Epithelial cell of prostate (primary cell): ENCODE measurements at regions not wholly inside any gene's neighbourhood (a gene's known extent, or its start where the extent isn't known, plus 50 kb on each side); places are given as distances from the start of the nearest gene placed in this dataset.

ENCODE experiments used
- DNase-seq: peaks from one replicate; pipeline ENCODE4 v3.0.0-alpha.2; 2011; ENCODE audit warnings: low read depth, low spot score
- H3K27ac ChIP-seq: fragments of 450-650 bp; 2 replicates; pipeline ENCODE4 v1.5.1; 2017; ENCODE audit warnings: mild to moderate bottlenecking

GRCh38 chr4:81625422-81626417, 154.0 kb upstream of the RASGEF1B start:
- H3K27ac ChIP-seq, result no peak overlapping the region
- DNase-seq, result no peak

DNA sequence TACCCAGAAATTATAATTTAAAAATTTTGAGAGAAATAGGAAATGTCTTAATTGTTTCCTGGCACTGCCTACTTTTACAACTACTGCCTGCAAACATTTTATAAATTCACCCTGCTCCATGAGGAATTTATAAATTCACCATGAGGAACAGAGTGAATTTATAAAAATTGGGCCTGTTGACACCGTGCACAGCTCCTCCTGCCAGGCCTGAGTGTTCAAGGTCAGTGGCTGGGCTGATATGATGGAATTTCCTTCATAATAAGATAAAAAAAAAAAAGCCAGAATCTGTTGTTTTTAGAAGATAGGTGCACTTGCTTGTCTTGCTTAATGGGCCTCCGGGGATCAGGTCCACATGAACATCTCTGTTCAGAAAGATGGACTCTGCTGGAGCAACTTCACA, 151.7 kb upstream of the RASGEF1B start:
- H3K27ac ChIP-seq, result no peak overlapping the region
- DNase-seq, result no peak

GRCh38 chr4:81622474-81623184, 150.9 kb upstream of the RASGEF1B start:
- no peak for DNase-seq
- no peak overlapping the region for H3K27ac ChIP-seq

GRCh38 chr4:81622028-81622427, 150.3 kb upstream of the RASGEF1B start:
- H3K27ac ChIP-seq, result no peak overlapping the region
- no peak for DNase-seq

DNA sequence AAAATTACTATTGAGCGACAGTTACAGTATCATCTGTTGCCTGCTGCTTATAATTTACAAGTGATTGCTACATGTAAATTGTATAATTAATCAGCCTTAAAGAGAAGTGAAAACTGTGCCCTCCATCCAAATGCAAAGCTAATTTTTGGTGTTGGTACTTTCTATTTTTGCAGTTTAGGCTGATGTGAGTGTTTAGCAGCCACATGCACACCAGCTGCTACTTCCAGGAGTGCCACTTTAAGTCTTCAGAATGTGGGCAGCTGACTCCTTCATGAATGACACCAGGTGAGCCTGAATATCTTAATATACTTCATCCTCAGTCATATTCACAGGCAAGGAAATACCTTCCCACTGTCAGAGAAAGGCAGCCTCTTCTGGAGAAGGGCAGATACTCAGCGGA, 149.8 kb upstream of the RASGEF1B start:
- no peak overlapping the region for H3K27ac ChIP-seq
- no peak for DNase-seq

GRCh38 chr4:81620442-81620841, 148.7 kb upstream of the RASGEF1B start:
- H3K27ac ChIP-seq, result peak overlapping the region; percentile 81
- DNase-seq, result peak; percentile 45

DNA sequence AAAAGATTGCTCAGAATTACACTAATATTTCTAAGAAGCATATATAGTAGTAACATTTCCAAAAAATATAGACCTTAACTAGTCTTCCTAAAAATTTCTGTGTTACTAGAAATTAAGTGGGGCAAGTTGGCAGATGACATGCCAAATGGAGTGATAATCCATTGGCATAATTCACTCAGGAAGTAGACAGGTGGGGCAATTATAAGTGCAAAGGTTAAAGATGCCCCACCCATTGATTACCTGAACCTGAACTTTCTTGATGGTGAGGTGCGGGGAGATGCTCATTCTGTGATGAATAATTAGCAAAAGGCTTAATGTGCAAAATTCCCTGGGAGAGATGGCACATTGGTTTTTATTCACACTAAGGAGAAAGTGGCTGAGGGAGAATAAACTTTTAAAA, 145.8 kb upstream of the RASGEF1B start:
- no peak for DNase-seq
- no peak overlapping the region for H3K27ac ChIP-seq

DNA sequence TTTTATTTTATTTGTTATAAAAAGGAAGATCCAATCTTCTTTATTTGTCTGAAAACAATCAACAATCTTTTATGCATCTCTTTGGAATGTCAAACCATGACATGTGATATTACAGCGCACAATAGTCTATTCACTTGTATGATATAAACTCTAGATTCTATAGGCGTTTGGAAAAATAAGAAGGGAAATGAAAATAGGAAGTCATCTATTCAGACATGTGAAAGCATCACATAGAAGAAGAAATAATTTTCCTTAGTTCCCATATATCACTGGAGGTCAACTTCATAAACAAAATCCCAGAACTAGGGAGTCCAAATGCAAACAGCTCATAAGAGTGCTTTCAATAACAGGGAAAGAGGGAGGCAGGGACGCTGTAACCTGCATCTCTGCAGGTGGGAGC, 139.5 kb upstream of the RASGEF1B start:
- no peak for DNase-seq
- no peak overlapping the region for H3K27ac ChIP-seq

- no peak for DNase-seq
- H3K27ac ChIP-seq, result peak overlapping the region; percentile 41
Observed at GRCh38 chr4:81609844-81610243, 138.1 kb upstream of the RASGEF1B start.

GRCh38 chr4:81607950-81608349, 136.2 kb upstream of the RASGEF1B start:
- DNase-seq, result no peak
- peak overlapping the region; percentile 82 for H3K27ac ChIP-seq

DNA sequence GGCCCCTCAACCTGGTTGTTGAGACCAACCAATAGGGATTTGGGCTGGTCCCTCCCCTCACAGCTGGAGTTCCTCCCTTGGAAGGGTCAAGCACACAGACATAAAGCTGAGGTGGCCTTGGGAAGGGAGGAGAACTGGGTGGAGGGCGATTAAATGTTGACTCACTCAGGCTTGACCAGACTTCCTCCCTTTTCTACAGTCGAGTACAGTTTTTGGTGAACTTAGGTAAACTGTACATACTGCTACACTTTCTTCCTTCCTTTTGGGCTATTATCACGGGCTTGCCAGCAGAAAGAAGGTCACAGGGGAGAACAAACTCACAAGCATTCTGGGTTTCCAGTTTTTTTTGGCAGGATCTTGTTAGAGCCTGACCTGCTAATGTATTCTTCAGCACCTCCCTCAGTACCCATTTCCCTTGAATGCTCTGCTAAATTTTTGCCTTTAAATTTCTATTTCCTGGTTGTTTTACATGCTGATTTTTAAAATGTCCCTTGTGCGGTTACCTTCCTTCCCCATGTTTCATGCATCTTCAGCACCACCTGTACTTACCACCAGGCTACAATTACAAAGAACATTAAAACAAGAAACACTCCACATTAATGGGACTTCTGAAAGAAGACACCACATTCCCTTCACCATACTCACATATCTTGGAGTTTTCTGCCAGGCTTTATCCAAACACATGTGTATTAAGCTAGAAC, 135.2 kb upstream of the RASGEF1B start:
- H3K27ac ChIP-seq, result peak overlapping the region; percentile 82
- DNase-seq, result no peak

DNA sequence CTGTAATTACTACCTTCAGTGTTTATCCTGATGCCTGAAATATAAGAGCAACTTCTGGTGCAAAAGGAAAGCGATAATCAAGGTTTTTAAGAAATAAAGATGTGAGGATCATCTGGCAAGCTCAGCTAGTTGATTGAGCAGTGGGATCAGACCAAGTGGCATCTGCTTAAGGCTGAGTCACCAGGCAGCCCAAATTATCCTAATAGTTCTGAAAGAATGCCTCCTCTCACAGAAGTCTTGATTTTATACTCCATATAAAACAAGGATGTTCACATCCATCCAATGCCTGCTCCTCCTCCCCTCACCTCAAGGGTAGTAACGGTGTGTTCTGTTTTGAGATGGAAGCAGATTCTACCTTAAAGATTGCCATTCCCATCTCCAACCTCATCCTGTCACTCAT, 134.5 kb upstream of the RASGEF1B start:
- DNase-seq, result no peak

DNA sequence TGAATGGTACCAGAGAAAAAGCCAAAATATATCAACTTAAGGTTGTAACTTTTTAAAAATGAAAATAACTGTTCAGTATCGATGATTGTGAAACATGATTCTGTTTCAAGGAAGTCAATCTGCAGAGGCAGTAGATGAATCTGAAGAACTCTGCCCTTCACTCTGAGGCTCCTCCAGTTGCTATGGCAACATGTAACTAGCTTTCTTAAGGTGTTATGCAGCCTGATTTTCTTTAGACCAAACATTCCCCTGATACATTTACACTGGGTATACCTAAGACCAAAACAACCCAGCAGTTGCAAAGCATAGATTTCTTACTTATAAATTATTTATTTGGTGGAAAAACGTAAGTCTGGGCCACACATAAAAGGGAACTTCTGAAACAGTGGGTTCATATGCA, 133.6 kb upstream of the RASGEF1B start:
- H3K27ac ChIP-seq, result no peak overlapping the region
- DNase-seq, result no peak

More for the DNA sequence above, 134.5 kb upstream of the RASGEF1B start:
- H3K27ac ChIP-seq, result peak overlapping the region; percentile 82

DNA sequence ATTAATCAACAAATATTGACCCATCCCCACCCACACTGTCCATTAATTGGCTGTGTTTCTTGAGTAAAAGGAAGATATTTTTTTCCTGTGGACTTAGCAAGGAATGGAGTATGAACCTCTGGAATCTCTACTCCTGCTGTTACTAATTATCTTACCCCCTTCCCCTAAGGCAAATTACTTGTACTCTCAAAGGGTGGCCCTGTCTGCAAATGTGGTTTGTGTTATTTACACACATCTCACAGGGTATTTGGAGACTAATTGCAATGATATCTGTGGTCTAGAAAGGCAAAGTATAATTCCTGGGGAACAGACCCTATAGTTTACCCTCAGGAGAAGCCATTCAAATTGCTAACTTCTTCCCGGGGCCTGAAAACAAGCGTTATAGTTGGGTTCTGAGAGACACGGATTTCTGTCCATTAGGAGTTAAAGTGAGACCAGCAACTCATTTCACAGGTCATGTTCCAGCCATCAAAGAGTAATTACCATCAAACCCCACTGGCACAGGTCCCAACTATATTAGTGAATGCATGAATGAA, 133.0 kb upstream of the RASGEF1B start:
- no peak overlapping the region for H3K27ac ChIP-seq
- DNase-seq, result no peak

DNA sequence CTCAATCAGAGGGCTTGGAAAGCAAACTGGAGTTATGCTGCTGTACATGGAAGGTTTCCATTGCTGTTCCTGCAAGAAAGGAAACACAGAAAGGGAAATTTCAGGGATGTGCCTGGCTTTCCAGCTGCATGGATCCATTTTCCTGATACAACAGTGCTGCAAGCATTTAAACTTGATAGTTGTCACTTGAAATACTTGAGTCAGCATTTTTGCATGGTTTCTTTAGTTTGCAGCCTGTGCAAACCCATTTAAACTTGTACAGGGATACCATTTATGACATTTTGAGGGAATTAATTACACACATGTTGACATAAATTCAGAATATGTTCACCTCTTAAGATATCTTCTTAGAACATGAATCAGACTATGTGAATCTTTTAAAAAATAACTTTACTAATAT, 131.1 kb upstream of the RASGEF1B start:
- DNase-seq, result no peak
- no peak overlapping the region for H3K27ac ChIP-seq

GRCh38 chr4:81601358-81601694, 129.6 kb upstream of the RASGEF1B start:
- H3K27ac ChIP-seq, result no peak overlapping the region
- DNase-seq, result no peak

DNA sequence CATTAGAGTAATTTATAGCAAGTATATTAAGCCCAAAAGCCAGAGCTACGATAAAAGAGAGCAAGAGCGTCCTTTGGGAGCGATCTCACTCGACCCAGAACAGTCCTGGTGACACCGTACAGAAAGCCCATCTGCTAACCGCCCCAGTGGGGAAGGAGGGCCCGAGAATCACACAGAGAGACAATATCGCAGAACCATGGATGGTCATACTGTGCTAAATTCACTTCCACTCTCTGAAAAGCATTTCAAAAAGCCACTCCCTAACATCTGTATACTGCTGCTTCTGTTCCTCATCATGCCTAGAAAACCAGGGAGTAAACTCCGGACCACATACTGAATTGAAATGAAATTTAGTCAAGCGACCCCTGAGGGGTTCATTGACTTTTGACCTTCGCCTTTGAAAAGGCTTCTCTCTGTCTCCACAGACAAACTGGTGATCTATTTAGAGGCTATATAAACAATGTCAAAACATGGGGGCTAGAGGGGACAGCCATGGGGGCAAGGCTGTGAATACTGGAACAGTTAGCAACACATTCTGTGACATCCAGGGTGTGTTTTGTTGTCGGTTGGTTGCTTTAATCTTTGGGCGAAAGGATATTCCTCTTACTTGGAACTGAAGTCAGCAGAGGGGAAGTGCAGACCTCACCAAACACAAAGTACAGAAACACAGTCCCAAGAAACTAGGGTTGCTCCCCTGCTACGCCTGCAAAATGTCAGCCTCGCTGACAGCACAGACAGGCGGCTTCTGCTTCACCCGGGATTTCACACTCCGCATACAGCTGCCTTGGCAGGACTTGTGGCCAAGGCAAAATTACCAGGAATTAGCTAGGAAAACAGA, 129.0 kb upstream of the RASGEF1B start:
- DNase-seq, result no peak
- H3K27ac ChIP-seq, result no peak overlapping the region

DNA sequence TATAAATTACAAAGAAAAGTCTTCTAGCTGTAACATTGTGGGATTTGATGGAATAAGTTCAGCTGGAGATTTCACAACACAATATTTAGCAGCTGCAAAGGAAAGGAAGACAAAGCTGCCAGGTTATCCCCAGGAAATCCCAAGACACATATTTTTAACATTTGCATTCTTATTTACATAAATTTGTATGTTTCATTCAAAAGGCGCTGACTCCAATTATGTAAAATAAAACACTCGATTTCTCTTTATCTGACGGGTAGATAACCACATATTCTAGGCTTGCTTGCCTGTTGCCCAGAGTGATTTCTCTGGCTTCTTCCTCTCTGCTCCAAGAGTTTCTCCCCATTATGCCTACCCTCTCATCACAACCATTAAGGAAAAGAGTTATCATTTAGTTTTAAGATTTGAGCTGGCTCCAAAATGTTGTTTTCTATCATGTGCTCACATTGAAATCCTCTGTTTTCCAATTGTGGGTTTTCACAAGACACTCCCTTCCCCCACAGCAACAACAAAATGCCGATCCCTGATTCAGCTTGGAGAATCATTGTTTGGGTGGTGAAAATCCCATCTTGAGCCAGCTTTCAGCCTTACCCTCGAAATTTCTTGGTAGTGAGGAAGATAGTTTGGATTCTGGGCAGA, 128.2 kb upstream of the RASGEF1B start:
- DNase-seq, result no peak
- no peak overlapping the region for H3K27ac ChIP-seq
